Activated CD4-positive, alpha-beta memory T cell treated with anti-CD3 and anti-CD28 coated beads, Interleukin-2, amount 10 ng/mL, durations not matched to agents 7 days and 5 days (primary cell): ENCODE measurements at regions not wholly inside any gene's neighbourhood (a gene's known extent, or its start where the extent isn't known, plus 50 kb on each side); places are given as distances from the start of the nearest gene placed in this dataset.
A peak's percentile ranks its signal among the peaks of the same experiment; 100 is the strongest.

ENCODE experiments used
- CTCF ChIA-PET: fragments of 350-600 bp; sonication (Branson Sonifier 250); formaldehyde crosslinking; loops from one replicate; lab custom pipeline; 2021; ENCODE audit warnings: antibody characterized with exemption, inconsistent platforms; lab: Charles Lee
- POLR2A ChIA-PET: fragments of 350-600 bp; sonication (Branson Sonifier 250); formaldehyde crosslinking; loops from one replicate; lab custom pipeline; 2021; ENCODE audit warnings: antibody characterized with exemption; lab: Charles Lee
- DNase-seq: peaks from one replicate; pipeline ENCODE4 v3.0.0-alpha.2; 2020
- H3K27ac Mint-ChIP-seq: one replicate; pipeline ENCODE4 v1.8.0; 2021; ENCODE audit warnings: mild to moderate bottlenecking, mixed read lengths
- H3K27me3 Mint-ChIP-seq: one replicate; pipeline ENCODE4 v1.8.0; 2021; ENCODE audit warnings: mixed read lengths
- H3K36me3 Mint-ChIP-seq: one replicate; pipeline ENCODE4 v1.8.0; 2021; ENCODE audit warnings: low read depth, mixed read lengths
- H3K4me1 Mint-ChIP-seq: one replicate; pipeline ENCODE4 v1.8.0; 2021; ENCODE audit warnings: mixed read lengths
- H3K4me3 Mint-ChIP-seq: one replicate; pipeline ENCODE4 v1.8.0; 2021; ENCODE audit warnings: mild to moderate bottlenecking, mixed read lengths
- H3K9me3 Mint-ChIP-seq: one replicate; pipeline ENCODE4 v1.8.0; 2021; ENCODE audit warnings: mixed read lengths

GRCh38 chr14:81974543-81974942 is 440.9 kb upstream of the SEL1L start:
- H3K9me3 Mint-ChIP-seq: peaks cover 2% of the 10 kb centered on the region

GRCh38 chr14:81980601-81981306 is 447.1 kb upstream of the SEL1L start:
- Mint-ChIP-seq H3K4me3 (no peak overlapping the region), H3K4me1 (no peaks in the 10 kb centered on the region), H3K27ac (no peak overlapping the region), H3K36me3 (no peaks in the 10 kb centered on the region), H3K27me3 (no peaks in the 10 kb centered on the region), H3K9me3 (peaks cover 3% of the 10 kb centered on the region)
- DNase-seq: no peak
- POLR2A ChIA-PET: no interaction called here
- CTCF ChIA-PET: no interaction called here

More at GRCh38 chr14:81974543-81974942, 440.9 kb upstream of the SEL1L start:
- H3K4me1 Mint-ChIP-seq: no peaks in the 10 kb centered on the region
- no peak overlapping the region for H3K4me3 Mint-ChIP-seq
- ChIA-PET CTCF (no interaction called here), POLR2A (no interaction called here)
- DNase-seq: no peak
- no peaks in the 10 kb centered on the region for H3K27me3 Mint-ChIP-seq
- H3K27ac Mint-ChIP-seq: no peak overlapping the region
- no peaks in the 10 kb centered on the region for H3K36me3 Mint-ChIP-seq

- ChIA-PET POLR2A (no interaction called here), CTCF (no interaction called here)
- H3K4me3 Mint-ChIP-seq: no peak overlapping the region
- H3K27me3 Mint-ChIP-seq: no peaks in the 10 kb centered on the region
- no peaks in the 10 kb centered on the region for H3K4me1 Mint-ChIP-seq
- peaks cover 3% of the 10 kb centered on the region for H3K9me3 Mint-ChIP-seq
- H3K27ac Mint-ChIP-seq: no peak overlapping the region
- no peak for DNase-seq
- no peaks in the 10 kb centered on the region for H3K36me3 Mint-ChIP-seq
Observed at GRCh38 chr14:81981307-81981675, 447.6 kb upstream of the SEL1L start.

GRCh38 chr14:81982046-81982445 is 448.4 kb upstream of the SEL1L start:
- DNase-seq: no peak
- Mint-ChIP-seq H3K9me3 (peaks cover 3% of the 10 kb centered on the region), H3K27me3 (no peaks in the 10 kb centered on the region), H3K4me3 (no peak overlapping the region), H3K36me3 (no peaks in the 10 kb centered on the region), H3K27ac (no peak overlapping the region), H3K4me1 (no peaks in the 10 kb centered on the region)
- CTCF ChIA-PET: no interaction called here
- POLR2A ChIA-PET: no interaction called here

GRCh38 chr14:81986005-81986404 is 452.4 kb upstream of the SEL1L start:
- peaks cover 3% of the 10 kb centered on the region for H3K9me3 Mint-ChIP-seq
- H3K4me1 Mint-ChIP-seq: no peaks in the 10 kb centered on the region
- DNase-seq: no peak
- H3K36me3 Mint-ChIP-seq: no peaks in the 10 kb centered on the region
- no peak overlapping the region for H3K4me3 Mint-ChIP-seq
- H3K27me3 Mint-ChIP-seq: no peaks in the 10 kb centered on the region
- ChIA-PET POLR2A (no interaction called here), CTCF (no interaction called here)
- H3K27ac Mint-ChIP-seq: no peak overlapping the region

GRCh38 chr14:81989211-81989610 is 455.6 kb upstream of the SEL1L start:
- H3K27me3 Mint-ChIP-seq: no peaks in the 10 kb centered on the region
- ChIA-PET POLR2A (no interaction called here), CTCF (interaction anchor here (0.9 kb wide), 1 partner anchor 424 kb away, joined by 3 read pairs; no protein-coding TSS in a partner anchor)
- H3K4me1 Mint-ChIP-seq: no peaks in the 10 kb centered on the region
- no peak overlapping the region for H3K4me3 Mint-ChIP-seq
- H3K27ac Mint-ChIP-seq: no peak overlapping the region
- no peaks in the 10 kb centered on the region for H3K9me3 Mint-ChIP-seq
- no peak for DNase-seq
- no peaks in the 10 kb centered on the region for H3K36me3 Mint-ChIP-seq

- Mint-ChIP-seq H3K27ac (no peak overlapping the region), H3K9me3 (no peaks in the 10 kb centered on the region), H3K4me1 (no peaks in the 10 kb centered on the region), H3K36me3 (no peaks in the 10 kb centered on the region), H3K27me3 (no peaks in the 10 kb centered on the region), H3K4me3 (no peak overlapping the region)
- CTCF ChIA-PET: interaction anchor here (0.9 to 1.6 kb wide), 2 partner anchors 13 to 15 kb away, joined by 3 to 5 read pairs; no protein-coding TSS in a partner anchor
- POLR2A ChIA-PET: no interaction called here
- peak; percentile 28 for DNase-seq
Observed at GRCh38 chr14:81990312-81990761, 456.7 kb upstream of the SEL1L start.

- CTCF ChIA-PET: interaction anchor here (0.8 to 2.3 kb wide), 4 partner anchors 9 to 426 kb away, joined by 3 to 5 read pairs (median 5); no protein-coding TSS in a partner anchor
Observed at GRCh38 chr14:81991998-81992397, 458.3 kb upstream of the SEL1L start.

GRCh38 chr14:81993432-81993831 is 459.8 kb upstream of the SEL1L start:
- Mint-ChIP-seq H3K27ac (no peak overlapping the region), H3K27me3 (no peaks in the 10 kb centered on the region), H3K4me1 (no peaks in the 10 kb centered on the region), H3K9me3 (no peaks in the 10 kb centered on the region), H3K36me3 (no peaks in the 10 kb centered on the region), H3K4me3 (no peak overlapping the region)
- ChIA-PET POLR2A (no interaction called here), CTCF (interaction anchor here (1.7 kb wide), 1 partner anchor 427 kb away, joined by 5 read pairs; no protein-coding TSS in a partner anchor)
- DNase-seq: no peak

More at GRCh38 chr14:81991998-81992397, 458.3 kb upstream of the SEL1L start:
- H3K9me3 Mint-ChIP-seq: no peaks in the 10 kb centered on the region
- H3K36me3 Mint-ChIP-seq: no peaks in the 10 kb centered on the region
- POLR2A ChIA-PET: no interaction called here
- H3K27ac Mint-ChIP-seq: no peak overlapping the region
- H3K4me1 Mint-ChIP-seq: no peaks in the 10 kb centered on the region
- no peak for DNase-seq
- H3K4me3 Mint-ChIP-seq: no peak overlapping the region
- H3K27me3 Mint-ChIP-seq: no peaks in the 10 kb centered on the region

- DNase-seq: no peak
- H3K4me1 Mint-ChIP-seq: no peaks in the 10 kb centered on the region
- POLR2A ChIA-PET: no interaction called here
- no peaks in the 10 kb centered on the region for H3K36me3 Mint-ChIP-seq
- H3K9me3 Mint-ChIP-seq: no peaks in the 10 kb centered on the region
- H3K4me3 Mint-ChIP-seq: no peak overlapping the region
- no peak overlapping the region for H3K27ac Mint-ChIP-seq
- CTCF ChIA-PET: interaction anchor here (0.8 kb wide), 1 partner anchor 13 kb away, joined by 3 read pairs; no protein-coding TSS in a partner anchor
- no peaks in the 10 kb centered on the region for H3K27me3 Mint-ChIP-seq
Observed at GRCh38 chr14:82003426-82003825, 469.8 kb upstream of the SEL1L start.

GRCh38 chr14:82009076-82009475 is 475.4 kb upstream of the SEL1L start:
- no peaks in the 10 kb centered on the region for H3K36me3 Mint-ChIP-seq
- DNase-seq: no peak
- no peaks in the 10 kb centered on the region for H3K27me3 Mint-ChIP-seq
- POLR2A ChIA-PET: no interaction called here
- CTCF ChIA-PET: no interaction called here
- no peak overlapping the region for H3K4me3 Mint-ChIP-seq
- no peak overlapping the region for H3K27ac Mint-ChIP-seq
- H3K9me3 Mint-ChIP-seq: peaks cover 3% of the 10 kb centered on the region
- H3K4me1 Mint-ChIP-seq: no peaks in the 10 kb centered on the region

GRCh38 chr14:82009993-82010392 is 476.3 kb upstream of the SEL1L start:
- Mint-ChIP-seq H3K36me3 (no peaks in the 10 kb centered on the region), H3K4me3 (no peak overlapping the region), H3K4me1 (no peaks in the 10 kb centered on the region), H3K27ac (no peak overlapping the region), H3K9me3 (peaks cover 5% of the 10 kb centered on the region), H3K27me3 (no peaks in the 10 kb centered on the region)
- ChIA-PET CTCF (no interaction called here), POLR2A (no interaction called here)
- no peak for DNase-seq

- Mint-ChIP-seq H3K4me1 (no peaks in the 10 kb centered on the region), H3K4me3 (no peak overlapping the region), H3K27me3 (no peaks in the 10 kb centered on the region), H3K36me3 (no peaks in the 10 kb centered on the region), H3K9me3 (peaks cover 5% of the 10 kb centered on the region), H3K27ac (no peak overlapping the region)
- ChIA-PET CTCF (no interaction called here), POLR2A (no interaction called here)
- DNase-seq: no peak
Observed at GRCh38 chr14:82011460-82011859, 477.8 kb upstream of the SEL1L start.

- Mint-ChIP-seq H3K9me3 (peaks cover 33% of the 10 kb centered on the region), H3K27me3 (no peaks in the 10 kb centered on the region), H3K36me3 (no peaks in the 10 kb centered on the region), H3K27ac (no peak overlapping the region), H3K4me1 (no peaks in the 10 kb centered on the region), H3K4me3 (no peak overlapping the region)
- ChIA-PET POLR2A (no interaction called here), CTCF (no interaction called here)
- no peak for DNase-seq
Observed at GRCh38 chr14:82029038-82029437, 495.4 kb upstream of the SEL1L start.
